WTC11 (cell line): ENCODE measurements at regions not wholly inside any gene's neighbourhood (a gene's known extent, or its start where the extent isn't known, plus 50 kb on each side); places are given as distances from the start of the nearest gene placed in this dataset.
"Not testable (repeated sequence)": the region's sequence is repeated elsewhere in the genome, so short reads cannot be mapped to it uniquely, and the experiment has no call there.

Experiments used
- ATAC-seq: fragments of 200-7000 bp; cut with Tn5 transposase; 2 replicates; pipeline ENCODE4 v1.10.0; 2021; ENCODE audit warnings: mild to moderate bottlenecking, moderate library complexity
- CTCF ChIA-PET: fragments of 300-600 bp; sonication (Branson Sonifier 250); formaldehyde crosslinking; loops from one replicate; lab custom pipeline; 2021; ENCODE audit warnings: antibody characterized with exemption; lab: Charles Lee
- POLR2A ChIA-PET: fragments of 350-600 bp; sonication (Branson Sonifier 250); formaldehyde crosslinking; loops from one replicate; lab custom pipeline; 2021; ENCODE audit warnings: antibody characterized with exemption; lab: Charles Lee
- DNase-seq: peaks from one replicate; pipeline ENCODE4 v3.0.0; 2021; ENCODE audit warnings: low spot score
- H3K27ac Mint-ChIP-seq: 2 replicates; pipeline ENCODE4 v1.8.0; 2021; ENCODE audit warnings: mixed read lengths
- H3K27me3 Mint-ChIP-seq: 2 replicates; pipeline ENCODE4 v1.8.0; 2021; ENCODE audit warnings: low read depth, mild to moderate bottlenecking, moderate library complexity, mixed read lengths
- H3K36me3 Mint-ChIP-seq: 2 replicates; pipeline ENCODE4 v1.8.0; 2021; ENCODE audit warnings: mixed read lengths
- H3K4me1 Mint-ChIP-seq: 2 replicates; pipeline ENCODE4 v1.8.0; 2022; ENCODE audit warnings: mixed read lengths
- H3K4me3 Mint-ChIP-seq: 2 replicates; pipeline ENCODE4 v1.8.0; 2021; ENCODE audit warnings: mild to moderate bottlenecking, moderate library complexity, mixed read lengths
- H3K9me3 Mint-ChIP-seq: 2 replicates; pipeline ENCODE4 v1.8.0; 2021; ENCODE audit warnings: mixed read lengths
- ATF6 ChIP-seq: sonication (generic); formaldehyde crosslinking; IDR thresholded peaks from 2 replicates; pipeline ENCODE4 v1.8.1; 2023; ENCODE audit warnings: mild to moderate bottlenecking, missing genetic modification reagents
- CREB1 ChIP-seq: sonication (generic); formaldehyde crosslinking; IDR thresholded peaks from 2 replicates; pipeline ENCODE4 v1.8.0; 2023; ENCODE audit warnings: mild to moderate bottlenecking, missing genetic modification reagents
- IRF1 ChIP-seq: sonication (generic); formaldehyde crosslinking; IDR thresholded peaks from 2 replicates; pipeline ENCODE4 v1.8.0; 2023; ENCODE audit warnings: missing genetic modification reagents
- NFE2L1 ChIP-seq: sonication (generic); formaldehyde crosslinking; IDR thresholded peaks from 2 replicates; pipeline ENCODE4 v1.8.1; 2023; ENCODE audit warnings: missing genetic modification reagents
- NFYB ChIP-seq: sonication (generic); formaldehyde crosslinking; conservative IDR thresholded peaks from 2 replicates; pipeline ENCODE4 v1.8.0; 2022; ENCODE audit warnings: low read depth, missing genetic modification reagents
- RORB ChIP-seq: fragments of 250-450 bp; sonication (Bioruptor Pico); IDR thresholded peaks from 2 replicates; pipeline ENCODE4 v1.9.0; 2021; ENCODE audit warnings: mild to moderate bottlenecking
- SOX15 ChIP-seq: fragments of 250-450 bp; sonication (Bioruptor Pico); IDR thresholded peaks from 2 replicates; pipeline ENCODE4 v1.9.0; 2021; ENCODE audit warnings: mild to moderate bottlenecking
- TCF7 ChIP-seq: sonication (generic); formaldehyde crosslinking; IDR thresholded peaks from 2 replicates; pipeline ENCODE4 v1.8.0; 2022; ENCODE audit warnings: mild to moderate bottlenecking, low read depth, missing genetic modification reagents, moderate library complexity
- TEAD4 ChIP-seq: sonication (generic); formaldehyde crosslinking; IDR thresholded peaks from 2 replicates; pipeline ENCODE4 v1.8.0; 2022; ENCODE audit warnings: mild to moderate bottlenecking, missing genetic modification reagents
- ZNF532 ChIP-seq: fragments of 250-450 bp; sonication (Bioruptor Pico); IDR thresholded peaks from 2 replicates; pipeline ENCODE4 v1.9.0; 2021; ENCODE audit warnings: mild to moderate bottlenecking, borderline replicate concordance
- TF ChIP-seq, protein P1 (sequence below): sonication (generic); formaldehyde crosslinking; conservative IDR thresholded peaks from 2 replicates; pipeline ENCODE4 v1.8.1; 2022; ENCODE audit warnings: mild to moderate bottlenecking, missing genetic modification reagents
- TF ChIP-seq, protein P2 (sequence below): fragments of 250-450 bp; sonication (Bioruptor Pico); IDR thresholded peaks from 2 replicates; pipeline ENCODE4 v1.8.0; 2021; ENCODE audit warnings: mild to moderate bottlenecking
- TF ChIP-seq, protein P3 (sequence below): fragments of 250-450 bp; sonication (Bioruptor Pico); IDR thresholded peaks from 2 replicates; pipeline ENCODE4 v1.9.0; 2021; ENCODE audit warnings: mild to moderate bottlenecking

- ChIA-PET POLR2A (no interaction called here), CTCF (no interaction called here)
- DNase-seq (no peak), ATAC-seq (no peak)
- Mint-ChIP-seq H3K4me3 (no peak overlapping the region), H3K9me3 (no peaks in the 10 kb centered on the region), H3K27me3 (no peaks in the 10 kb centered on the region; the same call in 1 of the 2 replicates), H3K27ac (no peak overlapping the region), H3K4me1 (0 out of 2 replicates have a peak, but pooled peaks cover 8% of the 10 kb centered on the region), H3K36me3 (no peaks in the 10 kb centered on the region)
- TF ChIP-seq NFE2L1 (CRISPR knock-in tag) (no peak), NFYB (CRISPR knock-in tag) (no peak), IRF1 (CRISPR knock-in tag) (no peak), ZNF532 (CRISPR knock-in tag) (no peak), RORB (CRISPR knock-in tag) (no peak), ATF6 (CRISPR knock-in tag) (no peak), SOX15 (CRISPR knock-in tag) (no peak), TCF7 (CRISPR knock-in tag) (no peak), CREB1 (CRISPR knock-in tag) (no peak), TEAD4 (CRISPR knock-in tag) (no peak)
- TF ChIP-seq, protein P1, sequence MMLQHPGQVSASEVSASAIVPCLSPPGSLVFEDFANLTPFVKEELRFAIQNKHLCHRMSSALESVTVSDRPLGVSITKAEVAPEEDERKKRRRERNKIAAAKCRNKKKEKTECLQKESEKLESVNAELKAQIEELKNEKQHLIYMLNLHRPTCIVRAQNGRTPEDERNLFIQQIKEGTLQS: no peak
- TF ChIP-seq, protein P2, sequence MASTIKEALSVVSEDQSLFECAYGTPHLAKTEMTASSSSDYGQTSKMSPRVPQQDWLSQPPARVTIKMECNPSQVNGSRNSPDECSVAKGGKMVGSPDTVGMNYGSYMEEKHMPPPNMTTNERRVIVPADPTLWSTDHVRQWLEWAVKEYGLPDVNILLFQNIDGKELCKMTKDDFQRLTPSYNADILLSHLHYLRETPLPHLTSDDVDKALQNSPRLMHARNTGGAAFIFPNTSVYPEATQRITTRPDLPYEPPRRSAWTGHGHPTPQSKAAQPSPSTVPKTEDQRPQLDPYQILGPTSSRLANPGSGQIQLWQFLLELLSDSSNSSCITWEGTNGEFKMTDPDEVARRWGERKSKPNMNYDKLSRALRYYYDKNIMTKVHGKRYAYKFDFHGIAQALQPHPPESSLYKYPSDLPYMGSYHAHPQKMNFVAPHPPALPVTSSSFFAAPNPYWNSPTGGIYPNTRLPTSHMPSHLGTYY (CRISPR knock-in tag): no peak
- TF ChIP-seq, protein P3, sequence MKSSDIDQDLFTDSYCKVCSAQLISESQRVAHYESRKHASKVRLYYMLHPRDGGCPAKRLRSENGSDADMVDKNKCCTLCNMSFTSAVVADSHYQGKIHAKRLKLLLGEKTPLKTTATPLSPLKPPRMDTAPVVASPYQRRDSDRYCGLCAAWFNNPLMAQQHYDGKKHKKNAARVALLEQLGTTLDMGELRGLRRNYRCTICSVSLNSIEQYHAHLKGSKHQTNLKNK: no peak
Measured at GRCh38 chr16:29141586-29142324, 156.9 kb downstream of the LAT start.

- CTCF ChIA-PET, ATAC-seq, H3K4me3 Mint-ChIP-seq: not testable (repeated sequence)
Measured at GRCh38 chr16:29141121-29141520, 156.3 kb downstream of the LAT start.

GRCh38 chr16:29139901-29140855 is 155.3 kb downstream of the LAT start:
- DNase-seq, H3K4me3 Mint-ChIP-seq, ATAC-seq, POLR2A ChIA-PET, H3K36me3 Mint-ChIP-seq, H3K9me3 Mint-ChIP-seq, H3K27me3 Mint-ChIP-seq, CTCF ChIA-PET, H3K4me1 Mint-ChIP-seq: not testable (repeated sequence)
- H3K27ac Mint-ChIP-seq: 0 out of 2 replicates have a peak overlapping the region, but pooled peaks have one; percentile 82

More at GRCh38 chr16:29141121-29141520, 156.3 kb downstream of the LAT start:
- H3K9me3 Mint-ChIP-seq, H3K27ac Mint-ChIP-seq, H3K27me3 Mint-ChIP-seq, H3K36me3 Mint-ChIP-seq, POLR2A ChIA-PET, H3K4me1 Mint-ChIP-seq, DNase-seq: not testable (repeated sequence)
